Vagina (tissue), 2 donors: ENCODE measurements at regions not wholly inside any gene's neighbourhood (a gene's known extent, or its start where the extent isn't known, plus 50 kb on each side); places are given as distances from the start of the nearest gene placed in this dataset.

Experiments used
- DNase-seq, 2 donors: peaks; one replicate each; pipeline ENCODE4 v3.0.0-alpha.2; 2017; ENCODE audit errors: extremely low spot score in 2 of 2
- H3K27ac ChIP-seq: fragments of 200-600 bp; sonication (generic); one replicate; pipeline ENCODE4 v1.5.1; 2019
- H3K27me3 ChIP-seq: fragments of 200-600 bp; sonication (generic); one replicate; pipeline ENCODE4 v1.5.1; 2019
- H3K36me3 ChIP-seq, 2 donors: fragments of 200-600 bp; sonication (generic); one replicate each; pipeline ENCODE4 v1.5.1; 2017 to 2019
- H3K4me1 ChIP-seq: fragments of 200-600 bp; sonication (generic); one replicate; pipeline ENCODE4 v1.5.1; 2019
- H3K4me3 ChIP-seq, 2 donors: fragments of 200-600 bp; sonication (generic); 1 replicate in 1 of 2; 2 replicates in 1 of 2; pipeline ENCODE4 v1.5.1; 2016 to 2019
- H3K9me3 ChIP-seq: fragments of 200-600 bp; sonication (generic); one replicate; pipeline ENCODE4 v1.5.1; 2019
- CTCF ChIP-seq, 3 experiments: fragments of 450-650 bp in 2 of 3; fragments of 200-600 bp in 1 of 3; sonication (generic) in 1 of 3; IDR thresholded peaks; one replicate each; pipeline ENCODE4 v1.5.1; 2017 to 2019; ENCODE audit warnings: antibody characterized with exemption in 3 of 3, mild to moderate bottlenecking in 2 of 3, moderate library complexity in 2 of 3
- POLR2A ChIP-seq, 2 donors: fragments of 450-650 bp; IDR thresholded peaks; one replicate each; pipeline ENCODE4 v1.6.1; 2017; ENCODE audit warnings: antibody characterized with exemption in 2 of 2, mild to moderate bottlenecking in 2 of 2, moderate library complexity in 2 of 2
- POLR2AphosphoS5 ChIP-seq, 2 donors: sonication (generic); formaldehyde crosslinking; IDR thresholded peaks; one replicate each; pipeline ENCODE4 v1.9.0; 2017; ENCODE audit warnings: antibody characterized with exemption in 2 of 2, mild to moderate bottlenecking in 2 of 2, low read depth in 1 of 2; ENCODE audit not compliant: insufficient read depth in 1 of 2
- intact Hi-C: fragments of 100-400 bp; cut with DNase I; formaldehyde crosslinking; loops from one replicate; pipeline ENCODE4 v1.15.1; 2023

DNA sequence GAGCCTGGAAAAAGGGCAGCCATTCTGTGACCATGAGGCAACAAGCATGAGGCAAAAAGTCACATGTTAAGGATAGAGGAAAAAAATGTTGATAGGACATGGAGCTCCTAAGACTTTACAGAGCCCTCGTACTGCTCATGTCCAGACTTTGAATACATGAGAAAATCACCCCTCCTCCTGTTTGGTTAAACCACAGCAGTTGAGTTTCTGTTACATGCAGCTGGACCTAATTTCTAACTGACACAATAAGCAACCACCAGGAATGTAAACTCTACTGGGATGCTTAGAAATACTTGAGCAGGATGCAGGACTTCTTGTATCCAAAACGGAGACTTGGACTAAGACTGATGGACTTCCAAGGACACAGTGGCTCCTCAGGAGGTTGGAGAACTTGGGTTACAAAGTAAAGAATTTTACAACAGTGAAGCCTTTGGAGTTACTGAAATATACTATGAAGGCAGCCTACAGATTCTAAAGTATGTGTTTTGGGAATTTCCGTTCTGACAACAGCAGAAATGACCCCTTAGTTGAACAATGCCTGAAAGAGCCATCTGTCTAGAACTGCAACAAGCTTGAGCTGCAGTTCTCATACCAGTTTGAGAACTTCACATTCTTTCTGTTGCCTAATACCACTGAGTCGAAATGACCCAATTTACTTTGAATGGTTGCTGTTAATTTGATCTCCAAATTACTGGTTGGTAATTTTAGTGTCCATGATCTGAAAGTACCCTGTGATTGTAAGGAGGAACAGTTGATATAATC, 268.9 kb downstream of the PIK3R1 start:
- peak overlapping the region; percentile 7 for H3K27ac ChIP-seq
- TF ChIP-seq POLR2AphosphoS5 (IDR thresholded peaks at IDR 0.05; ENCODE audit: insufficient read depth in 1 of 2, low read depth in 1 of 2) (no peak), CTCF (IDR thresholded peaks at IDR 0.05) (no peak), POLR2A (IDR thresholded peaks at IDR 0.05) (no peak)
- intact Hi-C loops = no loop called here

GRCh38 chr5:68489556-68489955, 274.0 kb downstream of the PIK3R1 start:
- no peaks in the 10 kb centered on the region for H3K4me1 ChIP-seq
- intact Hi-C loops = no loop called here
- peaks cover 3% of the 10 kb centered on the region for H3K9me3 ChIP-seq
- H3K4me3 ChIP-seq = no peak overlapping the region
- H3K27ac ChIP-seq = no peak overlapping the region
- no peak for DNase-seq
- no peak for TF ChIP-seq POLR2AphosphoS5 (IDR thresholded peaks at IDR 0.05; ENCODE audit: insufficient read depth in 1 of 2, low read depth in 1 of 2)
- TF ChIP-seq CTCF (IDR thresholded peaks at IDR 0.05) = no peak
- no peak for TF ChIP-seq POLR2A (IDR thresholded peaks at IDR 0.05)
- H3K36me3 ChIP-seq = no peaks in the 10 kb centered on the region
- no peaks in the 10 kb centered on the region for H3K27me3 ChIP-seq

More for the DNA sequence above, 268.9 kb downstream of the PIK3R1 start:
- DNase-seq = no peak
- H3K4me3 ChIP-seq = no peak overlapping the region
- no peaks in the 10 kb centered on the region for H3K36me3 ChIP-seq
- H3K9me3 ChIP-seq = peaks cover 3% of the 10 kb centered on the region
- peaks cover 5% of the 10 kb centered on the region for H3K4me1 ChIP-seq
- no peaks in the 10 kb centered on the region for H3K27me3 ChIP-seq

DNA sequence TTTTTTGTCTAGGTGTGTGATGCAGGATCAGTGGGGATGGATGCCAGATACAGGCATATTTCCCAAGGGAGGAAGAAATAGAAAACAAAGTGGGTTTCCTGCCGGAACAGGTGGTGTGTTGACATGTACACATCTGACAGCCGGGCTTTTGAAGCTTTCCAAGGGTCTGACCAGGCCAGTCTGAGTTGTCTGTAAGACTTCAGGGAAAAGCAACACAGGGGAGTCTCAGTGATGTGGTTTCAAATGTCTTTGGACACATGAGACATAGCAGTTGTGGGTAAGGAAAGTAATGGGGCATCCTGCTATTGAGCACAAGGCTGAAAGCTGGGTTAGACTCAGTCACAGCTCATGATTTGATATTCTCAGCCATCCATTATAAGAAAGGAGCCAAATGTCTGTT, 274.9 kb downstream of the PIK3R1 start:
- no peak overlapping the region for H3K27ac ChIP-seq
- H3K9me3 ChIP-seq = peaks cover 3% of the 10 kb centered on the region
- no peaks in the 10 kb centered on the region for H3K36me3 ChIP-seq
- no peak for DNase-seq
- H3K4me1 ChIP-seq = no peaks in the 10 kb centered on the region
- H3K27me3 ChIP-seq = no peaks in the 10 kb centered on the region
- intact Hi-C loops = no loop called here
- no peak overlapping the region for H3K4me3 ChIP-seq
- TF ChIP-seq CTCF (IDR thresholded peaks at IDR 0.05) (no peak), POLR2AphosphoS5 (IDR thresholded peaks at IDR 0.05; ENCODE audit: insufficient read depth in 1 of 2, low read depth in 1 of 2) (no peak), POLR2A (IDR thresholded peaks at IDR 0.05) (no peak)

DNA sequence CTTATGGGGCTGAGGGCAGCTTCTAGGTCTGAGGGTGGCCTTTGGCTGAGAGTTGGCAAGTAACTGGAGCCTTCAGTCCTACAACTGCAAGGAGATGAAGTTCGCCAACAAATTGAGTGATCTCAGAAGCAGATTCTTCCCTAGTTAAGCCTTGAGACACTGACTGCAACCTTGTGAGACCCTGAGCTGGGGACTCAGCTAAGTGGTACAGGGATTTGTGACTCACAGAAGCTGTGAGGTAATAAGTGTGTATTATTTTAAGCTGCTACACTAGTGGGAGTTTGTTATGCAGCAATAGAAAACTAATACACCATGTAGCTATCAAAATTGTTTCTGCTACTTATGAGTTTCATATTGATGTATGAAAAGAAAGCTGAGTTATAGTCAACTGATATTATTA, 279.2 kb downstream of the PIK3R1 start:
- Histone ChIP-seq H3K9me3 (no peaks in the 10 kb centered on the region), H3K36me3 (no peaks in the 10 kb centered on the region), H3K4me3 (no peak overlapping the region), H3K27ac (no peak overlapping the region), H3K27me3 (no peaks in the 10 kb centered on the region), H3K4me1 (no peaks in the 10 kb centered on the region)
- TF ChIP-seq POLR2AphosphoS5 (IDR thresholded peaks at IDR 0.05; ENCODE audit: insufficient read depth in 1 of 2, low read depth in 1 of 2) (no peak), POLR2A (IDR thresholded peaks at IDR 0.05) (no peak), CTCF (IDR thresholded peaks at IDR 0.05) (no peak)
- no peak for DNase-seq
- intact Hi-C loops = no loop called here

- intact Hi-C loops = no loop called here
Measured at GRCh38 chr5:68499987-68500386, 284.4 kb downstream of the PIK3R1 start.

More at GRCh38 chr5:68499987-68500386, 284.4 kb downstream of the PIK3R1 start:
- no peaks in the 10 kb centered on the region for H3K9me3 ChIP-seq
- H3K27ac ChIP-seq = no peak overlapping the region
- no peaks in the 10 kb centered on the region for H3K27me3 ChIP-seq
- DNase-seq = no peak
- no peak overlapping the region for H3K4me3 ChIP-seq
- no peaks in the 10 kb centered on the region for H3K36me3 ChIP-seq
- TF ChIP-seq CTCF (IDR thresholded peaks at IDR 0.05) (no peak), POLR2A (IDR thresholded peaks at IDR 0.05) (no peak), POLR2AphosphoS5 (IDR thresholded peaks at IDR 0.05; ENCODE audit: insufficient read depth in 1 of 2, low read depth in 1 of 2) (no peak)
- no peaks in the 10 kb centered on the region for H3K4me1 ChIP-seq
